HCT116 (cell line): ENCODE measurements at regions not wholly inside any gene's neighbourhood (a gene's known extent, or its start where the extent isn't known, plus 50 kb on each side); places are given as distances from the start of the nearest gene placed in this dataset.
A peak's percentile ranks its signal among the peaks of the same experiment; 100 is the strongest.

ENCODE experiments used
- ATAC-seq: fragments of 200-7000 bp; cut with Tn5 transposase; 2 replicates; pipeline ENCODE4 v1.9.1; 2020; ENCODE audit warnings: mild to moderate bottlenecking, moderate library complexity
- BruUV-seq: library from RNA; stranded (reverse); fragments of 400-500 nt; replicated peaks from 2 replicates; lab custom pipeline; 2021; lab: Mats Ljungman, UMichigan
- CTCF ChIA-PET: fragments of 300-600 bp; sonication (Branson Sonifier 250); formaldehyde crosslinking; loops from one replicate; lab custom pipeline; 2021; ENCODE audit warnings: antibody characterized with exemption; lab: Charles Lee
- POLR2A ChIA-PET: fragments of 300-600, 350-600 bp; sonication (Branson Sonifier 250); formaldehyde crosslinking; loops from one replicate; lab custom pipeline; 2021; ENCODE audit warnings: antibody characterized with exemption; lab: Charles Lee
- RAD21 ChIA-PET, 2 experiments: fragments of 300-600 bp; sonication (Branson Sonifier 250); formaldehyde crosslinking; loops; one replicate each; lab custom pipeline; 2023; ENCODE audit warnings: low total read pairs in 2 of 2; ENCODE audit not compliant: uncharacterized antibody in 2 of 2, unreplicated experiment in 2 of 2, low non-redundant PET in 1 of 2; lab: Charles Lee
- DNase-seq: peaks from one replicate; pipeline ENCODE4 v3.0.0-alpha.2; 2010; ENCODE audit warnings: low read depth, low spot score
- H2AFZ ChIP-seq: fragments of 200-600 bp; shearing (Covaris generic), sonication (generic); 2 replicates; pipeline ENCODE4 v1.6.1; 2017; ENCODE audit warnings: low read depth, mixed run types, mixed read lengths, antibody characterized with exemption, low read length; ENCODE audit not compliant: poor library complexity, severe bottlenecking
- H3K27ac ChIP-seq: 2 replicates; pipeline ENCODE4 v1.5.1; 2012; ENCODE audit warnings: low read depth, low read length
- H3K27me3 ChIP-seq: fragments of 200-600 bp; sonication (generic); 2 replicates; pipeline ENCODE4 v1.6.1; 2016; ENCODE audit warnings: mixed run types, low read length, mixed read lengths; ENCODE audit not compliant: insufficient read depth
- H3K36me3 ChIP-seq, 2 experiments: fragments of 200-500 bp in 1 of 2; fragments of 200-600 bp in 1 of 2; sonication (Bioruptor generic) in 1 of 2; sonication (generic) in 1 of 2; 2 replicates each; pipeline versions ENCODE4 v1.5.1 to v1.6.1; 2014 to 2016; ENCODE audit warnings: low read length in 2 of 2, inconsistent platforms in 1 of 2, mixed read lengths in 1 of 2, mixed run types in 1 of 2; ENCODE audit not compliant: insufficient read depth in 2 of 2, control insufficient read depth in 1 of 2
- H3K4me1 ChIP-seq, 2 experiments: fragments of 200-600 bp in 1 of 2; sonication (generic) in 1 of 2; 2 replicates each; pipeline versions ENCODE4 v1.5.1 to v1.6.1; 2012 to 2017; ENCODE audit warnings: low read length in 2 of 2, inconsistent platforms in 1 of 2, mild to moderate bottlenecking in 1 of 2, mixed read lengths in 1 of 2, mixed run types in 1 of 2, moderate library complexity in 1 of 2; ENCODE audit not compliant: insufficient read depth in 2 of 2, control insufficient read depth in 1 of 2
- H3K4me2 ChIP-seq: fragments of 200-600 bp; sonication (generic); 2 replicates; pipeline ENCODE4 v1.6.1; 2017; ENCODE audit warnings: mixed run types, low read length, mixed read lengths
- H3K4me3 ChIP-seq, 2 experiments: fragments of 200-600 bp in 1 of 2; sonication (generic) in 1 of 2; replicated peaks in 1 of 2; 2 replicates each; pipeline ENCODE4 v1.5.1; 2011 to 2016; ENCODE audit warnings: low read length in 2 of 2, control low read depth in 1 of 2, low read depth in 1 of 2, mild to moderate bottlenecking in 1 of 2, mixed read lengths in 1 of 2, mixed run types in 1 of 2
- H3K79me2 ChIP-seq: fragments of 200-600 bp; sonication (generic); 2 replicates; pipeline ENCODE4 v1.6.1; 2017; ENCODE audit warnings: mild to moderate bottlenecking, mixed run types, low read length, moderate library complexity, mixed read lengths; ENCODE audit not compliant: insufficient read depth
- H3K9ac ChIP-seq: fragments of 200-600 bp; sonication (generic); 2 replicates; pipeline ENCODE4 v1.6.1; 2016; ENCODE audit warnings: low read length, mixed read lengths
- H3K9me2 ChIP-seq: fragments of 200-600 bp; sonication (generic), shearing (Covaris generic); 2 replicates; pipeline ENCODE4 v1.6.1; 2017; ENCODE audit warnings: mixed run types, mild to moderate bottlenecking, moderate library complexity; ENCODE audit not compliant: insufficient read depth
- H3K9me3 ChIP-seq, 2 experiments: fragments of 200-500 bp in 1 of 2; fragments of 200-600 bp in 1 of 2; sonication (Bioruptor generic) in 1 of 2; sonication (generic) in 1 of 2; 2 replicates each; pipeline ENCODE4 v1.6.1; 2014 to 2017; ENCODE audit warnings: low read length in 2 of 2, mixed read lengths in 2 of 2, inconsistent platforms in 1 of 2, low read depth in 1 of 2, mild to moderate bottlenecking in 1 of 2, mixed run types in 1 of 2, moderate library complexity in 1 of 2; ENCODE audit not compliant: control insufficient read depth in 1 of 2, insufficient read depth in 1 of 2
- H4K20me1 ChIP-seq: fragments of 200-600 bp; sonication (generic), shearing (Covaris generic); 2 replicates; pipeline ENCODE4 v1.6.1; 2017; ENCODE audit warnings: mixed run types, mild to moderate bottlenecking, moderate library complexity; ENCODE audit not compliant: insufficient read depth
- CTCF ChIP-seq, 3 experiments: fragments of 200-600 bp in 1 of 3; sonication (generic) in 1 of 3; IDR thresholded peaks in 2 of 3; conservative IDR thresholded peaks in 1 of 3; 2 replicates each; pipeline ENCODE4 v1.5.1; 2012 to 2017; ENCODE audit warnings: low read depth in 2 of 3, low read length in 2 of 3, antibody characterized with exemption in 1 of 3, borderline replicate concordance in 1 of 3, control low read depth in 1 of 3, mild to moderate bottlenecking in 1 of 3, mixed read lengths in 1 of 3, mixed run types in 1 of 3, moderate library complexity in 1 of 3; ENCODE audit not compliant: insufficient read depth in 1 of 3
- EZH2 ChIP-seq: fragments of 200-600 bp; sonication (generic); IDR thresholded peaks from 2 replicates; pipeline ENCODE4 v1.6.1; 2017; ENCODE audit warnings: antibody characterized with exemption, mixed run types
- RAD21 ChIP-seq: IDR thresholded peaks from 2 replicates; pipeline ENCODE4 v1.6.1; 2012; ENCODE audit warnings: low read depth, mild to moderate bottlenecking
- ZBTB33 ChIP-seq: IDR thresholded peaks from 2 replicates; pipeline ENCODE4 v1.6.1; 2011; ENCODE audit warnings: mild to moderate bottlenecking, low read length, moderate library complexity; ENCODE audit not compliant: insufficient replicate concordance; ENCODE audit errors: extremely low read depth
- intact Hi-C: fragments of 100-400 bp; cut with micrococcal nuclease; formaldehyde crosslinking; loops from 2 replicates; pipeline ENCODE4 v1.10.0; 2022

GRCh38 chr7:12066521-12066920 lies 144.6 kb upstream of the TMEM106B start (continued):
- TF ChIP-seq ZBTB33 = no peak

- no TSS peak for BruUV-seq
- RAD21 ChIA-PET = no interaction called here
- CTCF ChIA-PET = interaction anchor here (1.7 kb wide), 1 partner anchor 423 kb away, joined by 6 read pairs; no protein-coding TSS in a partner anchor
- no peak overlapping the region for H3K27ac ChIP-seq
- intact Hi-C loops = loop anchor here (1.0 to 5.0 kb wide), 5 partner anchors 232 to 640 kb away; no protein-coding TSS in a partner anchor
- H4K20me1 ChIP-seq = no peaks in the 10 kb centered on the region
- peak overlapping the region; percentile 21; the same call in 1 of the 2 replicates for H3K9ac ChIP-seq
- H3K79me2 ChIP-seq = no peaks in the 10 kb centered on the region
- H3K27me3 ChIP-seq = no peaks in the 10 kb centered on the region
- H3K4me1 ChIP-seq = peaks cover 0 to 31% of the 10 kb centered on the region in 2 experiments; a peak in 2 of 4 replicates
- DNase-seq (peak; percentile 58), ATAC-seq (peak; percentile 71)
- peak overlapping the region; percentile 38 for H2AFZ ChIP-seq
- no peak for TF ChIP-seq EZH2
- TF ChIP-seq CTCF (IDR thresholded peaks at IDR 0.05 in 2 of 3, conservative IDR thresholded peaks at IDR 0.05 in 1 of 3; ENCODE audit: borderline replicate concordance in 1 of 3, insufficient read depth in 1 of 3, low read depth in 2 of 3, low read length in 2 of 3) = peak; percentile 65 to 74 (median 68)
- peak; percentile 89 for TF ChIP-seq RAD21
- peak overlapping the region in 1 of 2 experiments; percentile 20; a peak in 1 of 4 replicates for H3K4me3 ChIP-seq
- peak overlapping the region; percentile 64 for H3K4me2 ChIP-seq
- H3K36me3 ChIP-seq = no peaks in the 10 kb centered on the region
- H3K9me2 ChIP-seq = no peaks in the 10 kb centered on the region
- no peaks in the 10 kb centered on the region for H3K9me3 ChIP-seq
- POLR2A ChIA-PET = no interaction called here
These were observed 143.8 kb upstream of the TMEM106B start for GRCh38 chr7:12067156-12067831.
